ENCODE measurements at regions not wholly inside any gene's neighbourhood (a gene's known extent, or its start where the extent isn't known, plus 50 kb on each side); places are given as distances from the start of the nearest gene placed in this dataset.

- 84% methylated on average over 2 of the region's 2 CpGs for WGBS
- Histone ChIP-seq H3K36me3 (no peaks in the 10 kb centered on the region), H3K27ac (no peak overlapping the region), H3K4me3 (no peak overlapping the region), H3K27me3 (replicated peaks; ENCODE audit: insufficient read depth) (no peaks in the 10 kb centered on the region), H3K9me3 (no peaks in the 10 kb centered on the region), H3K4me1 (replicated peaks) (no peaks in the 10 kb centered on the region)
- TF ChIP-seq POLR2AphosphoS5 (IDR thresholded peaks at IDR 0.05) (no peak), CTCF (IDR thresholded peaks at IDR 0.05) (no peak)
- intact Hi-C loops (cut with DNase I) = no loop called here
- DNase-seq (ENCODE audit: low spot score) = no peak
Measured at GRCh38 chr15:94785091-94785490, 553.7 kb downstream of the MCTP2 start.

- Histone ChIP-seq H3K36me3 (no peaks in the 10 kb centered on the region), H3K27ac (no peak overlapping the region), H3K4me3 (no peak overlapping the region), H3K4me1 (replicated peaks) (no peaks in the 10 kb centered on the region), H3K9me3 (no peaks in the 10 kb centered on the region), H3K27me3 (replicated peaks; ENCODE audit: insufficient read depth) (no peaks in the 10 kb centered on the region)
- WGBS = 76% methylated on average over 2 of the region's 2 CpGs
- TF ChIP-seq CTCF (IDR thresholded peaks at IDR 0.05) (no peak), POLR2AphosphoS5 (IDR thresholded peaks at IDR 0.05) (no peak), POLR2A (IDR thresholded peaks at IDR 0.05) (no peak)
- DNase-seq (ENCODE audit: low spot score) = no peak
- intact Hi-C loops (cut with DNase I) = no loop called here
Measured at GRCh38 chr15:94791008-94791407, 559.6 kb downstream of the MCTP2 start.

GRCh38 chr15:94791510-94791909, 560.1 kb downstream of the MCTP2 start:
- no peak overlapping the region for H3K4me3 ChIP-seq
- no peaks in the 10 kb centered on the region for H3K27me3 ChIP-seq (replicated peaks; ENCODE audit: insufficient read depth)
- DNase-seq (ENCODE audit: low spot score) = no peak
- H3K27ac ChIP-seq = no peak overlapping the region
- intact Hi-C loops (cut with DNase I) = no loop called here
- 70% methylated on average over 2 of the region's 2 CpGs for WGBS
- H3K9me3 ChIP-seq = no peaks in the 10 kb centered on the region
- no peak for TF ChIP-seq CTCF (IDR thresholded peaks at IDR 0.05)
- no peak for TF ChIP-seq POLR2AphosphoS5 (IDR thresholded peaks at IDR 0.05)
- no peak for TF ChIP-seq POLR2A (IDR thresholded peaks at IDR 0.05)
- H3K36me3 ChIP-seq = no peaks in the 10 kb centered on the region
- H3K4me1 ChIP-seq (replicated peaks) = no peaks in the 10 kb centered on the region

- TF ChIP-seq POLR2AphosphoS5 (IDR thresholded peaks at IDR 0.05) (no peak), POLR2A (IDR thresholded peaks at IDR 0.05) (no peak), CTCF (IDR thresholded peaks at IDR 0.05) (no peak)
- no peaks in the 10 kb centered on the region for H3K4me1 ChIP-seq (replicated peaks)
- no peaks in the 10 kb centered on the region for H3K36me3 ChIP-seq
- no peak overlapping the region for H3K27ac ChIP-seq
- H3K27me3 ChIP-seq (replicated peaks; ENCODE audit: insufficient read depth) = no peaks in the 10 kb centered on the region
- no peak overlapping the region for H3K4me3 ChIP-seq
- intact Hi-C loops (cut with DNase I) = no loop called here
- WGBS = 54% methylated on average over 2 of the region's 2 CpGs
- DNase-seq (ENCODE audit: low spot score) = no peak
- no peaks in the 10 kb centered on the region for H3K9me3 ChIP-seq
Measured at GRCh38 chr15:94792196-94792595, 560.8 kb downstream of the MCTP2 start.

GRCh38 chr15:94793207-94793606, 561.8 kb downstream of the MCTP2 start:
- 86% methylated on average over 3 of the region's 3 CpGs for WGBS
- Histone ChIP-seq H3K4me3 (no peak overlapping the region), H3K4me1 (replicated peaks) (no peaks in the 10 kb centered on the region), H3K36me3 (no peaks in the 10 kb centered on the region), H3K9me3 (no peaks in the 10 kb centered on the region), H3K27me3 (replicated peaks; ENCODE audit: insufficient read depth) (no peaks in the 10 kb centered on the region), H3K27ac (no peak overlapping the region)
- no peak for DNase-seq (ENCODE audit: low spot score)
- intact Hi-C loops (cut with DNase I) = no loop called here
- no peak for TF ChIP-seq POLR2A (IDR thresholded peaks at IDR 0.05)
- no peak for TF ChIP-seq POLR2AphosphoS5 (IDR thresholded peaks at IDR 0.05)
- TF ChIP-seq CTCF (IDR thresholded peaks at IDR 0.05) = no peak
